ENCODE measurements at regions not wholly inside any gene's neighbourhood (a gene's known extent, or its start where the extent isn't known, plus 50 kb on each side); places are given as distances from the start of the nearest gene placed in this dataset.

DNA sequence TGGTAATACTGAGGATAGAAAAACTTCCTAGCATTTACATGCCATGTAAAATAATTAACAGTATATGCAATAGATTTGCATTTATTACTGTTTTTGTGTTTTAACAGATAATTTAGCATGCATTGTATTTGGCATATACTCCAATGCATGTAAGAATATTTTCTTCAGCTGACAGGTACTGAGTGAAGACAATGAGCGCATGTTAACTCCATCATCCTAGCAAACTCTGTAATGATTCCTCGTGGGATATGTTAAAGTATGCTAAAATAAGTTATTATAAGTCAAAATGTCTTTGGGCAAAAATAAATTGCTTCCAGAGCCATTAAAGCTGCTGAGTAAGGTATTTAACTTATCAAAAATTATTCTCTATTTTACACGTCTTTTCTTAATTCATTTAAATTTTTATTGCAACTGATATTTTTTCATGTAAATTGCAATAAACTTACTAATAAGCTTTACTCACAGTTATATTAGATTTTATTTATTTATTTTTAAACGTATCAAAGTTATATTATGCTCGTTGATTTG is 616.4 kb upstream of the NDST4 start:
- TF ChIP-seq, protein P1, sequence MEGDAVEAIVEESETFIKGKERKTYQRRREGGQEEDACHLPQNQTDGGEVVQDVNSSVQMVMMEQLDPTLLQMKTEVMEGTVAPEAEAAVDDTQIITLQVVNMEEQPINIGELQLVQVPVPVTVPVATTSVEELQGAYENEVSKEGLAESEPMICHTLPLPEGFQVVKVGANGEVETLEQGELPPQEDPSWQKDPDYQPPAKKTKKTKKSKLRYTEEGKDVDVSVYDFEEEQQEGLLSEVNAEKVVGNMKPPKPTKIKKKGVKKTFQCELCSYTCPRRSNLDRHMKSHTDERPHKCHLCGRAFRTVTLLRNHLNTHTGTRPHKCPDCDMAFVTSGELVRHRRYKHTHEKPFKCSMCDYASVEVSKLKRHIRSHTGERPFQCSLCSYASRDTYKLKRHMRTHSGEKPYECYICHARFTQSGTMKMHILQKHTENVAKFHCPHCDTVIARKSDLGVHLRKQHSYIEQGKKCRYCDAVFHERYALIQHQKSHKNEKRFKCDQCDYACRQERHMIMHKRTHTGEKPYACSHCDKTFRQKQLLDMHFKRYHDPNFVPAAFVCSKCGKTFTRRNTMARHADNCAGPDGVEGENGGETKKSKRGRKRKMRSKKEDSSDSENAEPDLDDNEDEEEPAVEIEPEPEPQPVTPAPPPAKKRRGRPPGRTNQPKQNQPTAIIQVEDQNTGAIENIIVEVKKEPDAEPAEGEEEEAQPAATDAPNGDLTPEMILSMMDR (IDR thresholded peaks at IDR 0.05 in 8 of 11, conservative IDR thresholded peaks at IDR 0.05 in 3 of 11), result no peak
- no peak for TF ChIP-seq POLR2AphosphoS5 (IDR thresholded peaks at IDR 0.05)
